ENCODE measurements at regions not wholly inside any gene's neighbourhood (a gene's known extent, or its start where the extent isn't known, plus 50 kb on each side); places are given as distances from the start of the nearest gene placed in this dataset.

- TF ChIP-seq CTCF (IDR thresholded peaks at IDR 0.05) (no peak), POLR2A (IDR thresholded peaks at IDR 0.05) (no peak)
Observed at GRCh38 chr12:116506697-116507064, 52.5 kb upstream of the MAP1LC3B2 start.
